ENCODE measurements at regions not wholly inside any gene's neighbourhood (a gene's known extent, or its start where the extent isn't known, plus 50 kb on each side); places are given as distances from the start of the nearest gene placed in this dataset.

GRCh38 chr5:130427222-130427955, 523.1 kb downstream of the CHSY3 start:
- TF ChIP-seq POLR2A (IDR thresholded peaks at IDR 0.05; ENCODE audit: low read depth, low read length) (no peak), POLR2AphosphoS5 (IDR thresholded peaks at IDR 0.05; ENCODE audit: low read depth, low read length) (no peak), POU2F2 (IDR thresholded peaks at IDR 0.05; ENCODE audit: low read depth, low read length) (no peak), SPI1 (IDR thresholded peaks at IDR 0.05; ENCODE audit: low read depth, low read length) (no peak)
